Loucy (cell line): ENCODE measurements at regions not wholly inside any gene's neighbourhood (a gene's known extent, or its start where the extent isn't known, plus 50 kb on each side); places are given as distances from the start of the nearest gene placed in this dataset.

Source experiments
- EZH2phosphoT487 ChIP-seq: fragments of 200-600 bp; IDR thresholded peaks from 2 replicates; pipeline ENCODE4 v1.6.1; 2018; ENCODE audit warnings: antibody characterized with exemption, mild to moderate bottlenecking, moderate library complexity, borderline replicate concordance
- TF ChIP-seq, protein P1 (sequence below): fragments of 200-600 bp; sonication (generic); conservative IDR thresholded peaks from 2 replicates; pipeline ENCODE4 v1.5.1; 2014; ENCODE audit warnings: mild to moderate bottlenecking, antibody characterized with exemption, low read length

GRCh38 chr6:105646391-105646867, 243.5 kb upstream of the PREP start:
- TF ChIP-seq, protein P1, sequence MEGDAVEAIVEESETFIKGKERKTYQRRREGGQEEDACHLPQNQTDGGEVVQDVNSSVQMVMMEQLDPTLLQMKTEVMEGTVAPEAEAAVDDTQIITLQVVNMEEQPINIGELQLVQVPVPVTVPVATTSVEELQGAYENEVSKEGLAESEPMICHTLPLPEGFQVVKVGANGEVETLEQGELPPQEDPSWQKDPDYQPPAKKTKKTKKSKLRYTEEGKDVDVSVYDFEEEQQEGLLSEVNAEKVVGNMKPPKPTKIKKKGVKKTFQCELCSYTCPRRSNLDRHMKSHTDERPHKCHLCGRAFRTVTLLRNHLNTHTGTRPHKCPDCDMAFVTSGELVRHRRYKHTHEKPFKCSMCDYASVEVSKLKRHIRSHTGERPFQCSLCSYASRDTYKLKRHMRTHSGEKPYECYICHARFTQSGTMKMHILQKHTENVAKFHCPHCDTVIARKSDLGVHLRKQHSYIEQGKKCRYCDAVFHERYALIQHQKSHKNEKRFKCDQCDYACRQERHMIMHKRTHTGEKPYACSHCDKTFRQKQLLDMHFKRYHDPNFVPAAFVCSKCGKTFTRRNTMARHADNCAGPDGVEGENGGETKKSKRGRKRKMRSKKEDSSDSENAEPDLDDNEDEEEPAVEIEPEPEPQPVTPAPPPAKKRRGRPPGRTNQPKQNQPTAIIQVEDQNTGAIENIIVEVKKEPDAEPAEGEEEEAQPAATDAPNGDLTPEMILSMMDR = no peak
- TF ChIP-seq EZH2phosphoT487 = no peak
